SK-N-SH treated with all-trans-retinoic acid at 6 μM for 48 hours (cell line): ENCODE measurements at regions not wholly inside any gene's neighbourhood (a gene's known extent, or its start where the extent isn't known, plus 50 kb on each side); places are given as distances from the start of the nearest gene placed in this dataset.

ENCODE experiments used
- ATAC-seq: fragments of 200-7000 bp; cut with Tn5 transposase; 3 replicates; pipeline ENCODE4 v1.9.1; 2020; ENCODE audit warnings: mild to moderate bottlenecking, moderate library complexity
- ARNTL ChIP-seq: fragments of 450-650 bp; formaldehyde crosslinking; IDR thresholded peaks from 2 replicates; pipeline ENCODE4 v1.5.0; 2020; ENCODE audit warnings: low read depth, mild to moderate bottlenecking, moderate library complexity, borderline replicate concordance
- BACH2 ChIP-seq: fragments of 250-450 bp; sonication (Bioruptor Pico); IDR thresholded peaks from 2 replicates; pipeline ENCODE4 v1.9.0; 2021; ENCODE audit warnings: mild to moderate bottlenecking, borderline replicate concordance
- CREB5 ChIP-seq: fragments of 250-450 bp; sonication (Bioruptor Pico); IDR thresholded peaks from 2 replicates; pipeline ENCODE4 v1.5.1; 2020; ENCODE audit warnings: low read depth, mild to moderate bottlenecking, moderate library complexity
- CSRNP3 ChIP-seq: fragments of 250-450 bp; sonication (Bioruptor Pico); IDR thresholded peaks from 2 replicates; pipeline ENCODE4 v1.5.1; 2021; ENCODE audit warnings: mild to moderate bottlenecking, moderate library complexity
- ESRRG ChIP-seq: fragments of 250-450 bp; sonication (Bioruptor Pico); IDR thresholded peaks from 2 replicates; pipeline ENCODE4 v1.6.1; 2021; ENCODE audit warnings: mild to moderate bottlenecking
- GLIS3 ChIP-seq: fragments of 250-450 bp; sonication (Bioruptor Pico); IDR thresholded peaks from 2 replicates; pipeline ENCODE4 v1.5.0; 2020; ENCODE audit warnings: mild to moderate bottlenecking, moderate library complexity
- ISL1 ChIP-seq: fragments of 250-450 bp; sonication (Bioruptor Pico); IDR thresholded peaks from 2 replicates; pipeline ENCODE4 v2.1.2; 2022; ENCODE audit warnings: mild to moderate bottlenecking, moderate library complexity
- OSR1 ChIP-seq: fragments of 250-450 bp; sonication (Bioruptor Pico); IDR thresholded peaks from 2 replicates; pipeline ENCODE4 v1.8.0; 2022; ENCODE audit warnings: moderate library complexity, mild to moderate bottlenecking, inconsistent platforms
- PATZ1 ChIP-seq: fragments of 250-450 bp; sonication (Bioruptor Pico); IDR thresholded peaks from 2 replicates; pipeline ENCODE4 v1.8.0; 2020; ENCODE audit warnings: mild to moderate bottlenecking, moderate library complexity, borderline replicate concordance
- PPARA ChIP-seq: fragments of 250-450 bp; sonication (Bioruptor Pico); IDR thresholded peaks from 2 replicates; pipeline ENCODE4 v1.5.0; 2020; ENCODE audit warnings: mild to moderate bottlenecking, borderline replicate concordance
- RARB ChIP-seq: fragments of 250-450 bp; sonication (Bioruptor Pico); IDR thresholded peaks from 2 replicates; pipeline ENCODE4 v1.8.0; 2021; ENCODE audit warnings: mild to moderate bottlenecking, moderate library complexity
- SNAI2 ChIP-seq: fragments of 250-450 bp; sonication (Bioruptor Pico); IDR thresholded peaks from 2 replicates; pipeline ENCODE4 v1.5.0; 2020; ENCODE audit warnings: mild to moderate bottlenecking, moderate library complexity
- TCF4 ChIP-seq: fragments of 250-450 bp; sonication (Bioruptor Pico); IDR thresholded peaks from 2 replicates; pipeline ENCODE4 v1.8.0; 2021; ENCODE audit warnings: mild to moderate bottlenecking, moderate library complexity, borderline replicate concordance
- TOX ChIP-seq: fragments of 250-450 bp; sonication (Bioruptor Pico); IDR thresholded peaks from 2 replicates; pipeline ENCODE4 v1.8.0; 2021; ENCODE audit warnings: mild to moderate bottlenecking, moderate library complexity, borderline replicate concordance
- ZC3H10 ChIP-seq: fragments of 250-450 bp; sonication (Bioruptor Pico); IDR thresholded peaks from 2 replicates; pipeline ENCODE4 v1.5.1; 2021; ENCODE audit warnings: mild to moderate bottlenecking, moderate library complexity
- ZFP3 ChIP-seq: fragments of 250-450 bp; sonication (Bioruptor Pico); IDR thresholded peaks from 2 replicates; pipeline ENCODE4 v1.5.0; 2020; ENCODE audit warnings: mild to moderate bottlenecking, moderate library complexity
- ZFP30 ChIP-seq: fragments of 450-650 bp; formaldehyde crosslinking; IDR thresholded peaks from 2 replicates; pipeline ENCODE4 v1.5.0; 2022; ENCODE audit warnings: mild to moderate bottlenecking, moderate library complexity
- ZNF565 ChIP-seq: fragments of 450-650 bp; formaldehyde crosslinking; conservative IDR thresholded peaks from 2 replicates; pipeline ENCODE4 v1.5.0; 2020; ENCODE audit warnings: low read depth, mild to moderate bottlenecking, moderate library complexity
- ZNF70 ChIP-seq: fragments of 450-650 bp; formaldehyde crosslinking; IDR thresholded peaks from 2 replicates; pipeline ENCODE4 v1.5.0; 2020; ENCODE audit warnings: mild to moderate bottlenecking, moderate library complexity
- ZNF8 ChIP-seq: fragments of 450-650 bp; formaldehyde crosslinking; IDR thresholded peaks from 2 replicates; pipeline ENCODE4 v1.5.0; 2020; ENCODE audit warnings: mild to moderate bottlenecking, moderate library complexity
- TF ChIP-seq, protein P1 (sequence below): fragments of 250-450 bp; sonication (Bioruptor Pico); IDR thresholded peaks from 2 replicates; pipeline ENCODE4 v1.8.0; 2021; ENCODE audit warnings: low read depth, mild to moderate bottlenecking, moderate library complexity, borderline replicate concordance

- no peak for ATAC-seq
- TF ChIP-seq TOX (CRISPR knock-in tag) (no peak), ZNF8 (CRISPR knock-in tag) (no peak), CREB5 (CRISPR knock-in tag) (no peak), ZNF565 (no peak), BACH2 (CRISPR knock-in tag) (no peak), SNAI2 (CRISPR knock-in tag) (no peak), ESRRG (no peak), ISL1 (no peak)
These were observed 214.8 kb downstream of the EMP1 start for GRCh38 chr12:13411287-13411686.

GRCh38 chr12:13405961-13406703, 209.6 kb downstream of the EMP1 start:
- ATAC-seq: no peak
- TF ChIP-seq ZFP3 (no peak), RARB (CRISPR knock-in tag) (no peak), ZNF565 (no peak), ISL1 (no peak), TOX (CRISPR knock-in tag) (no peak), SNAI2 (CRISPR knock-in tag) (no peak), ZNF8 (CRISPR knock-in tag) (no peak), GLIS3 (CRISPR knock-in tag) (no peak), PATZ1 (CRISPR knock-in tag) (no peak), CSRNP3 (CRISPR knock-in tag) (no peak), TCF4 (CRISPR knock-in tag) (no peak), OSR1 (CRISPR knock-in tag) (no peak), ZFP30 (CRISPR knock-in tag) (no peak)

DNA sequence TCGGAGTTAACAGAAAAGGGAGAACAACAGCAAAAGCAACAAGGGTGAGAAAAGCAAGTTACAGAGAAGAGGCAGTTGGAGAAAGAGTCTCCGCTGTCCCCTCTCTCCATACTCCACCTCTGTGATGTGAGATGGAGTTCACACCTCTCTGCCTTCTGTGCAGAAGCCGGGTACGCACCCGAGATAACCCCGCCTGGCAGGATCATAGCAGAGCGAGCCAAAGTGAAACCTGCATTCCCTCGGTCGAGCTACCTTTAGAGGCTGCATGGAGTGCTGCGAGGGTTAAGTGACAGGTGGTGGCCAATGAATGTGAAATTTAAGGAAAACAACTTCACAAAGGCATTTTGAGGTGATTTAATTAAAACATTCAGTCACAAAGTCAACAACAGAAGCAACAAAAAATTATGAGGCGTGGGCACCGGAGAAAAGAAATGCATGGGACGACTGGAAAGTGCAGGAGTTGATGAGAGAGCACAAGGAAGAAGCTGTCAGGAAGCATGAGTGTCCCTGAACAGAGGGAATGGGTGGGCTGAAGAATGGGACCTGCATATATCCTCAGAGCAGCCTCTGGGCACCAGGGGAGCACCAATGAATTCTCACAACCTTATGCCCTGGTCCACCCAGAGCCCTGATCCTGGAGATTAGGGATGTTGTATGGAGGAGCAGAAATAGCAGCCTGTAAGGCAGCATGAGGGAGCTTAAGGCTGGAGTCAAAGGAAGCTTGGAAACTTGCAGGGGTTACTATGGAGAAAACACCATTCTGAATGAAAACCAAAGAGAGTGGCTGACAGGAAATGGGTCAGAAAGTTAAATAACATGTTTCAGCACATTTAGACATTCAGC, 208.3 kb downstream of the EMP1 start:
- ATAC-seq: no peak
- TF ChIP-seq ISL1 (no peak), ZFP3 (no peak), PPARA (CRISPR knock-in tag) (no peak), ZNF70 (CRISPR knock-in tag) (no peak)
- TF ChIP-seq, all 23 proteins: peak for 0

GRCh38 chr12:13404111-13404628, 207.6 kb downstream of the EMP1 start:
- TF ChIP-seq CREB5 (CRISPR knock-in tag) (no peak), SNAI2 (CRISPR knock-in tag) (no peak), GLIS3 (CRISPR knock-in tag) (no peak), PATZ1 (CRISPR knock-in tag) (no peak), ZFP30 (CRISPR knock-in tag) (no peak), ZFP3 (no peak), ZNF70 (CRISPR knock-in tag) (no peak), ESRRG (no peak), CSRNP3 (CRISPR knock-in tag) (no peak), BACH2 (CRISPR knock-in tag) (no peak), ZNF565 (no peak), TCF4 (CRISPR knock-in tag) (no peak), ARNTL (CRISPR knock-in tag) (no peak), ZNF8 (CRISPR knock-in tag) (no peak), ISL1 (no peak), RARB (CRISPR knock-in tag) (no peak), ZC3H10 (CRISPR knock-in tag) (no peak), PPARA (CRISPR knock-in tag) (no peak), OSR1 (CRISPR knock-in tag) (no peak)
- TF ChIP-seq, protein P1, sequence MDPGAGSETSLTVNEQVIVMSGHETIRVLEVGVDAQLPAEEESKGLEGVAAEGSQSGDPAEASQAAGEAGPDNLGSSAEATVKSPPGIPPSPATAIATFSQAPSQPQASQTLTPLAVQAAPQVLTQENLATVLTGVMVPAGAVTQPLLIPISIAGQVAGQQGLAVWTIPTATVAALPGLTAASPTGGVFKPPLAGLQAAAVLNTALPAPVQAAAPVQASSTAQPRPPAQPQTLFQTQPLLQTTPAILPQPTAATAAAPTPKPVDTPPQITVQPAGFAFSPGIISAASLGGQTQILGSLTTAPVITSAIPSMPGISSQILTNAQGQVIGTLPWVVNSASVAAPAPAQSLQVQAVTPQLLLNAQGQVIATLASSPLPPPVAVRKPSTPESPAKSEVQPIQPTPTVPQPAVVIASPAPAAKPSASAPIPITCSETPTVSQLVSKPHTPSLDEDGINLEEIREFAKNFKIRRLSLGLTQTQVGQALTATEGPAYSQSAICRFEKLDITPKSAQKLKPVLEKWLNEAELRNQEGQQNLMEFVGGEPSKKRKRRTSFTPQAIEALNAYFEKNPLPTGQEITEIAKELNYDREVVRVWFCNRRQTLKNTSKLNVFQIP (CRISPR knock-in tag): no peak
- ATAC-seq: no peak
